RWPE2 (cell line): ENCODE measurements at regions not wholly inside any gene's neighbourhood (a gene's known extent, or its start where the extent isn't known, plus 50 kb on each side); places are given as distances from the start of the nearest gene placed in this dataset.

Source experiments
- ATAC-seq: fragments of 200-7000 bp; cut with Tn5 transposase; 3 replicates; pipeline ENCODE4 v1.9.1; 2021; ENCODE audit warnings: low read depth
- DNase-seq: peaks from one replicate; pipeline ENCODE4 v3.0.0-alpha.2; 2020; ENCODE audit warnings: low spot score
- H3K27ac ChIP-seq: fragments of 450-650 bp; 2 replicates; pipeline ENCODE4 v1.5.1; 2017; ENCODE audit warnings: mild to moderate bottlenecking; ENCODE audit not compliant: poor library complexity, severe bottlenecking
- H3K27me3 ChIP-seq: fragments of 250-450 bp; sonication (Bioruptor Pico); 2 replicates; pipeline ENCODE4 v1.5.1; 2021; ENCODE audit warnings: mild to moderate bottlenecking, moderate library complexity; ENCODE audit not compliant: insufficient read depth, poor library complexity, severe bottlenecking
- H3K36me3 ChIP-seq: fragments of 250-450 bp; sonication (Bioruptor Pico); 2 replicates; pipeline ENCODE4 v1.5.1; 2020; ENCODE audit warnings: low read depth, mild to moderate bottlenecking, moderate library complexity
- H3K4me1 ChIP-seq: fragments of 250-450 bp; sonication (Bioruptor Pico); 2 replicates; pipeline ENCODE4 v1.5.1; 2021; ENCODE audit warnings: mild to moderate bottlenecking, moderate library complexity; ENCODE audit not compliant: insufficient read depth, poor library complexity, severe bottlenecking
- H3K4me3 ChIP-seq: fragments of 250-450 bp; sonication (Bioruptor Pico); 2 replicates; pipeline ENCODE4 v1.5.1; 2021; ENCODE audit warnings: mild to moderate bottlenecking, moderate library complexity; ENCODE audit not compliant: severe bottlenecking
- H3K9me3 ChIP-seq: fragments of 250-450 bp; sonication (Bioruptor Pico); 2 replicates; pipeline ENCODE4 v1.5.1; 2021; ENCODE audit warnings: mild to moderate bottlenecking, moderate library complexity; ENCODE audit not compliant: severe bottlenecking
- CTCF ChIP-seq: fragments of 450-650 bp; IDR thresholded peaks from one replicate; pipeline ENCODE4 v1.5.1; 2017; ENCODE audit warnings: mild to moderate bottlenecking, moderate library complexity; ENCODE audit not compliant: poor library complexity, severe bottlenecking

- no peak for ATAC-seq
These were observed 425.5 kb upstream of the RIOK2 start for GRCh38 chr5:97608501-97608900.

DNA sequence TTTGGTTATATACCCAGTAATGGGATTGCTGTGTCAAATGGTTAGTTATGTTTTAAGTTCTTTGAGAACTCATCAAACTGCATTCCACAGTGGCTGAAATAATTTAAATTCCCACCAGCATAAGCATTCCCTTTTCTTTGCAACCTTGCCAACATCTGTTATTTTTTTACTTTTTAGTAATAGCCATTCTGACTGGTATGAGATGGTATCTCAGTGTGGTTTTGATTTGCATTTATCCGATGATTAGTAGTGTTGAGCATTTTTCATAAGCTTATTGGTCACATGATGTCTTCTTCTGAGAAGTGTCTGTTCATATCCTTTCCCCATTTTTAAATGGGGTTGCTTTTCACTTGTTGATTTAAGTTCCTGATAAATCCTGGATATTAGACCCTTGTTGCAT is 435.7 kb upstream of the RIOK2 start:
- Histone ChIP-seq H3K27me3 (no peaks in the 10 kb centered on the region), H3K27ac (no peak overlapping the region), H3K36me3 (no peaks in the 10 kb centered on the region), H3K9me3 (no peaks in the 10 kb centered on the region), H3K4me3 (no peak overlapping the region), H3K4me1 (no peaks in the 10 kb centered on the region)
- ATAC-seq (no peak), DNase-seq (no peak)
- TF ChIP-seq CTCF = no peak

More at GRCh38 chr5:97608501-97608900, 425.5 kb upstream of the RIOK2 start:
- Histone ChIP-seq H3K27ac (no peak overlapping the region), H3K36me3 (no peaks in the 10 kb centered on the region), H3K9me3 (no peaks in the 10 kb centered on the region), H3K4me3 (no peak overlapping the region), H3K4me1 (no peaks in the 10 kb centered on the region), H3K27me3 (no peaks in the 10 kb centered on the region)
- no peak for TF ChIP-seq CTCF
- no peak for DNase-seq

DNA sequence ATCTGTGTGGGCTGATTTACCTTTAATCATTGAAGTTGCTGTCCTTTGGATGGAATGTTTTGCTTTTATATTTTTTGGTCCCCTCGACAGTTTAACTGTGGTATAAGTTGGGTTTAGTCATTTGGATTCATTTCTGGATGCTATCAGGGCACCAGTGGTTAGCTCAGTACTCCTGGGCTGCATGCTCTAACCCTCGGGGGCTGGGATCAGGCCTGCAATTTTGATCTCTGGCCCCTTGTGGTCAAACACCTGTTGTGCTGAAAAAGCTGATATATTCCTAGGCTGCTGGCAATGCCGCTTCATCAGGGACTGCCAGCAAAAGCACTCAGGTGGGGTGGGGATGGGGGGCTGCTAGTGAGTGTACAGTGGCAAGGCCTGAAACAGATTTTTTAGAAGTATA is 440.4 kb upstream of the RIOK2 start:
- Histone ChIP-seq H3K36me3 (no peaks in the 10 kb centered on the region), H3K9me3 (no peaks in the 10 kb centered on the region), H3K4me1 (no peaks in the 10 kb centered on the region), H3K27ac (no peak overlapping the region), H3K27me3 (no peaks in the 10 kb centered on the region), H3K4me3 (no peak overlapping the region)
- no peak for TF ChIP-seq CTCF
- ATAC-seq (no peak), DNase-seq (no peak)

DNA sequence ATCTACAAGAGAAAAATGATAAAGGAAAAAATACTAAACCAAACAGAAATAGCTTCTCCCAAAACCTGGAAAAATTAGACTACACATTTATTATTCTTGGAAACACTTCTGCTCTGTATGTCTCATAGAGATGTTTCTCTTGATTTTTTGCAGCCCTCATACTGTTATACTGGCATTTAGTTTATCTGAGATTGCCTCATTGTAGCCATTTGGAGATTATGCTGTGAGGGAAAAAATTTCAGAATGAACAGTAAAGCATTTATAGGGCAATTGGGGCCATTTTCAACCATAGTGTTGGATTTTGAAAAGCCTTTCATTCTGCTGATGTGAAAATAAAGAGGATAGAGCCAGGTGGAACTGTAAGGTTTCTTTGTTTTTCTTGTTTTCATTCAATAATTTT is 441.8 kb upstream of the RIOK2 start:
- Histone ChIP-seq H3K27me3 (no peaks in the 10 kb centered on the region), H3K36me3 (no peaks in the 10 kb centered on the region), H3K27ac (no peak overlapping the region), H3K9me3 (no peaks in the 10 kb centered on the region), H3K4me3 (no peak overlapping the region), H3K4me1 (no peaks in the 10 kb centered on the region)
- no peak for TF ChIP-seq CTCF
- DNase-seq = no peak
- no peak for ATAC-seq

DNA sequence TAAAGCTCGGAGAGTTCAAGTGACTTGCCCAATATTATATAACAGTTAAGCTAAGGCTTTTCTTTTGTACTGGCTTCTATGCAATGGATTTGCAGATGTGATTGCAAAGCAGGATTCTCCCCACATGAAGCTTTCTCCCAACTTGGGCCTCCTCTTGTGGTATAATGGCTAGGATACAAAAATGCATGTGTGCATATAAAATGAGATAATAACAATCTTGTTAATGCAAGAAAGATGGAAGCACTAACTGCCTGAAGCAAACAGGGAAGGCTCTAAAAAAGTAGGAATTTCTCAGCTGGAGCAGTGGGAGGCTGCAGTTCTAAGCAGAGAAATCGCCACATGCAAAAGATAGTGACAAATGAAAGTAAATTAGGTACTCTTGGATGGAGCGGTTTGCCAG is 444.2 kb upstream of the RIOK2 start:
- no peaks in the 10 kb centered on the region for H3K9me3 ChIP-seq
- H3K36me3 ChIP-seq = no peaks in the 10 kb centered on the region
- no peaks in the 10 kb centered on the region for H3K27me3 ChIP-seq
- TF ChIP-seq CTCF = no peak
- ATAC-seq = no peak
- DNase-seq = no peak
- H3K4me3 ChIP-seq = no peak overlapping the region
- no peak overlapping the region for H3K27ac ChIP-seq
- H3K4me1 ChIP-seq = no peaks in the 10 kb centered on the region
